G401 (cell line): ENCODE measurements at regions not wholly inside any gene's neighbourhood (a gene's known extent, or its start where the extent isn't known, plus 50 kb on each side); places are given as distances from the start of the nearest gene placed in this dataset.
"Not testable (repeated sequence)": the region's sequence is repeated elsewhere in the genome, so short reads cannot be mapped to it uniquely, and the experiment has no call there.

ENCODE experiments used
- DNase-seq: peaks from one replicate; pipeline ENCODE4 v3.0.0-alpha.2; 2015; ENCODE audit warnings: low spot score
- in situ Hi-C: cut with HindIII; loops from 2 replicates; pipeline ENCODE4 v1.10.0; 2016; ENCODE audit warnings: low sequenced_read_pairs, mixed read lengths

- no peak for DNase-seq
- in situ Hi-C loops, result no loop called here
Observed at GRCh38 chr1:165147799-165148198, 208.7 kb downstream of the LMX1A start.

- peak; percentile 53 for DNase-seq
- in situ Hi-C loops, result no loop called here
Observed at GRCh38 chr1:165144757-165145397, 211.6 kb downstream of the LMX1A start.

DNA sequence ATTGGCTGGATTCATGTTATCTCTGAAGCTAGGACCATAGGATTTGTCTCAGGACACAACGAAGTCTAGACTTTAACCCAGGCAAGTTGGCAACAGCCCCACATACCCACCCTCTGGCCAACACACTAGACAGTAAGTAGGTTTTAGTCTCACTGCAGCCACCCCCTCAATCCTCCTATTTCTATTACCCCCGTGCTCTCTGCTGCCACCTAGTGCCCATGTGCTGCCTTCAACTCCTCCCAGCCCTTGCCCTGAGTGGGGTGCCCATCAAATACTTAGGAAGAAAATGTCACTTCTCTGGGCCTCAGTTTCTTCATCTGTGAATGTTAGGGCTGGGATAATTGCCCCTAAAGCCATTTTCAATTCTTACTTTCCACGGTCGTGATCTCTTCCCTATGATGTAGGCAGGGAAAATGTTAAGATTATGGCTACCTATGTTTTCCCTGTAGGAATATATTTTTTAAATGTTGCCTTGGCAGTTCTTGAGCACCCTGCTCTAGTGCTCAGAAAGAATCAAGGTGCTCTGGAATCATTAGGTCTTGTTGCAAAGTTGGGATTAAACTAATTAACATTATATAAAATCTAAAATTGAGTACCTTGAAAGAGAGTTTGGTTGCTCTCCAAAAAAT, 213.0 kb downstream of the LMX1A start:
- in situ Hi-C loops, result no loop called here
- no peak for DNase-seq

GRCh38 chr1:165138960-165139359, 217.6 kb downstream of the LMX1A start:
- in situ Hi-C loops, result no loop called here

DNA sequence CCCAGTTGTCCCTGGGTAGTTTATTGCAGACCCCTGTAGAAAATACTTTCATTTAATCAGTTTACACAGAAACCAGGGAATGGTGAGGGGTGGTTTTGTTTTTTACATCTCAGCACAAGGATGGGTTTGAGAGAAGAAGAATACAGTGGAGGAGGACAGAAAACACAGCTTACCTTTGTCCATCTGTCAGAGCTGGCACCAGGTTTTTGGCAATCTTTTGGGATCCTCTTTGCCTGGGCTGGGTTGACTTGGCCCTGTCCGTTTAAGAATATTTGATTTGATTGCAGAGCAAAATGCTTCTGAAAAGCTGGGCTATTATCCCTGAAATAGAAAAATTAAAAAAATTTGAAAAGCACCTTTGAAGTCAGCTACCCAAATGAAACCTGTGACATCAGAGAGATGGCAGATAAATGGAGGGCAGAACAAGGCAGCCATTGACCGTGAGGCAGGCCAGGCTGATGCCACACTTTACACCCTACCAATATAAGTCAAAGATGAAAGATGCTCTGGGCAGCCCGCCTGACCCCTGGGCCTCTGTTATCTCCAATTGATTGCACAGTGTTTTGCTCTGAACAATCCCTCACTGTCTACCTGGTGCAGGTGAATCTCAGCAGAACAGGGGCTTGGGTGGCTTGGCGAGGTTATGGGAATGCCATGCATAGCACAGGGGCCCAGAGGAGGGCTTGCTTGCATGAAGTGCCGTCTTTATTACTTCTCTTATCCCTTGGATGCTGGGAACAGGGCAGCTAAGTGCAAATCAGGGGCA, 218.8 kb downstream of the LMX1A start:
- DNase-seq, result peak; percentile 74
- in situ Hi-C loops, result no loop called here

More at GRCh38 chr1:165138960-165139359, 217.6 kb downstream of the LMX1A start:
- DNase-seq, result no peak

GRCh38 chr1:165134431-165134830, 222.1 kb downstream of the LMX1A start:
- in situ Hi-C loops, result no loop called here
- DNase-seq, result no peak

GRCh38 chr1:165129568-165130164, 226.8 kb downstream of the LMX1A start:
- in situ Hi-C loops, result no loop called here
- DNase-seq, result peak; percentile 73

GRCh38 chr1:165124772-165125171, 231.7 kb downstream of the LMX1A start:
- in situ Hi-C loops, result no loop called here
- no peak for DNase-seq

GRCh38 chr1:165119086-165119485, 237.4 kb downstream of the LMX1A start:
- in situ Hi-C loops, result no loop called here

GRCh38 chr1:165117482-165117881, 239.0 kb downstream of the LMX1A start:
- no peak for DNase-seq
- in situ Hi-C loops, result no loop called here

More at GRCh38 chr1:165119086-165119485, 237.4 kb downstream of the LMX1A start:
- DNase-seq, result no peak

DNA sequence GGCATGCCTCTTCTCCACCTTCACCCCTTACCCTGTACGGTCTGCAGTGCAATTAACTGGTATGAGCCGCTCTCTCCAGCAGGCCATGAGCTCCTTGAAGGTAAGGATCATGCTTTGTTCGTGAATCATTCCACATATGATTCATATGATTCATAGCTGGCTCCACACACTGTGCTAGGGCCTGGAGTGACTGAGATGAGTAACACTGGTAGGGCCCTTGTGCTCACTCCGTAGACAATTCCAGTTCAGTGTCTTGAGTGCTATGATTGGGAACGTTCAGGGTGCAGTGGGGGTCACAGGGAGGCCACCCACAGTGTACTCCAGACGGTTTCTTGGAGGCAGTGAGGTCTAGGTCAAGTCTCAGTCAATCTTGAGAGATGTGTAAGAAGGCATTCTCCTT, 239.8 kb downstream of the LMX1A start:
- no peak for DNase-seq
- in situ Hi-C loops, result no loop called here

- no peak for DNase-seq
- in situ Hi-C loops, result no loop called here
Observed at GRCh38 chr1:165116171-165116570, 240.3 kb downstream of the LMX1A start.

DNA sequence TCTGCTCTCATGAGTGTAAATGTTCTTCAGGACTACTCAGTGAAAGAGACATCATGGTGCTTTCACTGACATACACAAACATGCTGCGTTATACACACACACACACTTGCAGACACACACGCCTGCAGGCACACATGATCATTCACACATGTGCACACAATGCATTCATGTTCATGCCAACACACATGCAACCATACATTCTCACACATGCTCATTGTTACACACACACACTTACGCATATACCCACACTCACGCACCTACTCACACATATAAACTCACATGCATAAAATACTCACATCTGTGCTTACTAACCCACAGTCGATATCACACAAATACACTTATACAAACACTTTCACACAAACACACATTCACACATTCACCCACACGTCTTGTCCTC, 241.6 kb downstream of the LMX1A start:
- DNase-seq, result no peak
- in situ Hi-C loops, result no loop called here

DNA sequence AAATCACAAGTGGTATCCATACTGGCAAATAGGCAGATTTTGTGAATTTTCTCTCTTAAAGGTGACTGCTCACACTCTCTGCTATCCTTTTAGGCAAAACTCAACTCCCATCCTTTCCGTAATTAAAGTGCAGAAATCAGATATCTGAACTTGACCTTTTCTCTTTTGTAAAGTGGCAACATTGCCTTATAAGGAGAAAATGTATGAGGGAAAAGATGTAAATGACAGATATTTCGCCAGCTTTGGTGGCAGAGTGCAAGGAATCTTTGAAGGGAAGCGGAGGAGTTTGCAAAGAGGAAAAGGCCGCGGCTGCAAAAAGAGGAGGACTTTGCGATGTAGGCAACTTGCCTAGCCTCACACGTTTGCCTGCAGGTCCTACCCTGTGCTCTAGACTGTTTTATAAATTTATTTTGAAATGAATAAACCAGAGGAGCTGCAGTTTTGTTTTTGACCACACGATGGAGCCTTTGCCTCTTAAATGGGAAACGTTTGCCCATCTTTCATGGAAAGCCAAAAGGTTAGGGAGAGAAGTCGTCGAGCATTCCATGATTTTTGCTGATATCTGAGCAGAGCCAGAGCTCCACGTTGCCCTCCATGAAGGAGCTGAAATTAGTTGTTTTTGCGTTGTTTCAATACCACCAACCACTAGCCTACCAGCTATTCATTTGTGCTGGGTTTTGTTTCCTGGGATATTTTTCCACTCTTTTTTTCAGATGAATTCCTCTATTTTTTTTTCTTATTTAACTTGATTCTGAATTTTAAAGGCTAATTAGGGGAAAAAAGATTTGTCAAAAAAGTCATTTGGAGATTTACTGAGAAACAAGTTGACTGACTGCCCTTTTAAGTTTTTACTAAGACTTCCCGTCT, 242.3 kb downstream of the LMX1A start:
- peak; percentile 56 for DNase-seq
- in situ Hi-C loops, result no loop called here

DNA sequence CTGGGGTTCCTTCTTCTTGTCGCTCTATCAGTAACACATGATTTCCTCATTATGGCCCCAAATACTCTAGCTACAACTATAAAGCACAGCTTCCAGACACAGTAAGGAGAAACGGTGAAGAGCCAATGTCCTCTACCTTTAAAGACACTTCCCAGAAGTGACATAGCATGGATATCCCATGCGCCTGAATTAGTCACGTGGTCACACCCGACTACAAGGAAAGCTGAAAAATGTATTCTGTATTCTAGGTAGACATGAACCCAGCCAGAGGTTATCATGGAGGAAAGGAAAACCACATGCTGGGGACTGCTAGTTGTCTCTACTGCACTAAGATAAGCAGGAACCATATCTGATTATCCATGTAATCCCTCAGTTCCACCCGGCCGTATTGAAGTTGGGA, 244.3 kb downstream of the LMX1A start:
- no peak for DNase-seq
- in situ Hi-C loops, result no loop called here

- in situ Hi-C loops, result no loop called here
Observed at GRCh38 chr1:165109013-165109412, 247.5 kb downstream of the LMX1A start.

DNA sequence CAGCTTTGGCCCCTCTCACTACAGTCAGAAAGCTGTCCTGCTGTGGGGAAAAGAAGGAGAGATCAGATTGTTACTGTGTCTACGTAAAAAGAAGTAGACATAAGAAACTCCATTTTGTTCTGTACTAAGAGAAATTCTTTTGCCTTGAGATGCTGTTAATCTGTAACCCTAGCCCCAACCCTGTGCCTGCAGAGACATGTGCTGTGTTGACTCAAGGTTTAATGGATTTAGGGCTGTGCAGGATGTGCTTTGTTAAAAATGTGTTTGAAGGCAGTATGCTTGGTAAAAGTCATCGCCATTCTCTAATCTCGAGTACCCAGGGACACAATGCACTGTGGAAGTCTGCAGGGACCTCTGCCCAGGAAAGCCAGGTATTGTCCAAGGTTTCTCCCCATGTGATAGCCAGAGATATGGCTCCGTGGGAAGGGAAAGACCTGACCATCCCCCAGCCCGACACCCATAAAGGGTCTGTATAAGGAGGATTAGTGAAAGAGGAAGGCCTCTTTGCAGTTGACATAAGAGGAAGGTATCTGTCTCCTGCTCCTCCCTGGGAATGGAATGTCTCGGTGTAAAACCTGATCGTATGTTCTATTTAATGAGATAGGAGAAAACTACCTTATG, 263.9 kb downstream of the LMX1A start:
- DNase-seq, in situ Hi-C loops: not testable (repeated sequence)

More at GRCh38 chr1:165109013-165109412, 247.5 kb downstream of the LMX1A start:
- DNase-seq, result no peak

DNA sequence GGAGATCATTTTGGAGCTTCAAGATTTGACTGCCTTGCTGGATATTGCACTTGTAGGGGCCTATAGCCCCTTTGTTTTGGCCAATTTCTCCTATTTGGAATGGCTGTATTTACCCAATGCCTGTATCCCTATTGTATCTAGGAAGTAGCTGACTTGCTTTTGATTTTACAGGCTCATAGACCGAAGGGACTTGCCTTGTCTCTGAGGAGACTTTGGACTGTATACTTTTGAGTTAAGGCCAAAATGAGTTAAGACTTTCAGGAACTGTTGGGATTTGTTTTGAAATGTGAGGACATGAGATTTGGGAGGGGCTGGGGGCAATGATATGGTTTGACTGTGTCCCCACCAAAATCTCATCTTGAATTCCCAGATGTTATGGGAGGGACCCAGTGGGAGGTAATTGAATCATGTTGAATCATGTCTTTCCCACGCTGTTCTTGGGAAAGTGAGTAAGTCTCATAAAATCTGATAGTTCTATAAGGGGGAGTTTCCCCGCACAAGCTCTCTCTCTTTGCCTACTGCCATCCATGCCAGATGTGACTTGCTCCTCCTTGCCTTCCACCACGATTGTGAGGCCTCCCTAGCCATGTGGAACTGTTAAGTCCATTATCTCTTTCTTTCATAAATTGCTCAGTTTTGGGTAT, 276.1 kb downstream of the LMX1A start:
- no peak for DNase-seq
- in situ Hi-C loops, result no loop called here
